EL (cell line): ENCODE measurements at regions not wholly inside any gene's neighbourhood (a gene's known extent, or its start where the extent isn't known, plus 50 kb on each side); places are given as distances from the start of the nearest gene placed in this dataset.

Experiments
- DNase-seq: peaks from one replicate; pipeline ENCODE4 v3.0.0-alpha.2; 2016

GRCh38 chr1:25055324-25055780 lies 125.3 kb upstream of the RUNX3 start:
- DNase-seq = no peak

GRCh38 chr1:25054526-25055323 lies 124.6 kb upstream of the RUNX3 start:
- DNase-seq = no peak

GRCh38 chr1:25053576-25054250 lies 123.6 kb upstream of the RUNX3 start:
- no peak for DNase-seq

- no peak for DNase-seq
Measured at GRCh38 chr1:25051906-25052305, 121.8 kb upstream of the RUNX3 start.

GRCh38 chr1:25051504-25051903 lies 121.4 kb upstream of the RUNX3 start:
- no peak for DNase-seq

- no peak for DNase-seq
Measured at GRCh38 chr1:25050165-25050564, 120.1 kb upstream of the RUNX3 start.

- no peak for DNase-seq
Measured at GRCh38 chr1:25049190-25049589, 119.1 kb upstream of the RUNX3 start.

GRCh38 chr1:25048728-25049127 lies 118.7 kb upstream of the RUNX3 start:
- no peak for DNase-seq

GRCh38 chr1:25047506-25048240 lies 117.6 kb upstream of the RUNX3 start:
- DNase-seq = no peak

GRCh38 chr1:25046194-25046532 lies 116.1 kb upstream of the RUNX3 start:
- no peak for DNase-seq

- DNase-seq = no peak
Measured at GRCh38 chr1:25045480-25046193, 115.6 kb upstream of the RUNX3 start.

- DNase-seq = no peak
Measured at GRCh38 chr1:25043228-25043580, 113.1 kb upstream of the RUNX3 start.

- DNase-seq = no peak
Measured at GRCh38 chr1:25042331-25043227, 112.5 kb upstream of the RUNX3 start.

- no peak for DNase-seq
Measured at GRCh38 chr1:25041916-25042315, 111.8 kb upstream of the RUNX3 start.

GRCh38 chr1:25040122-25040685 lies 110.1 kb upstream of the RUNX3 start:
- no peak for DNase-seq

- DNase-seq = no peak
Measured at GRCh38 chr1:25039229-25039628, 109.2 kb upstream of the RUNX3 start.

GRCh38 chr1:25038699-25039098 lies 108.6 kb upstream of the RUNX3 start:
- DNase-seq = no peak

- peak; percentile 30 for DNase-seq
Measured at GRCh38 chr1:25037174-25038074, 107.3 kb upstream of the RUNX3 start.

GRCh38 chr1:25036117-25036546 lies 106.1 kb upstream of the RUNX3 start:
- no peak for DNase-seq

- DNase-seq = no peak
Measured at GRCh38 chr1:25035523-25036116, 105.5 kb upstream of the RUNX3 start.
